ENCODE measurements at regions not wholly inside any gene's neighbourhood (a gene's known extent, or its start where the extent isn't known, plus 50 kb on each side); places are given as distances from the start of the nearest gene placed in this dataset.

DNA sequence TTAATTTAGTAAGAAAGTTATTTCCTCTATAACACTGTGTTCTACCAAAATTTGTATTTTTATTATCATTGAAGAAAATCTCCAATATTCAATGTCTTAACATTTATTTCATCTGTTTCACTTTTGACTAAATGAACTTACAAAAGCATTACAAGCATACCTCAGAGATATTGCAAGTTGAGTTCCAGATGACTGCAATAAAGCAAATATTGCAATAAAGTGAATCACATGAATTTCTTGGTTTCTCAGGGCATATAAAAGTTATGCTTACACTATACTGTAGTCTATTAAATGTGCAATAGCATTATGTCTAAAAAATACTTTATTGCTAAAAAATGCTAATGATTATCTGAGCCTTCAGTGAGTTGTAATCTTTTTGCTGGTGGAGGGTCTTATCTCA is 78.3 kb downstream of the TTC32 start:
- H3K4me3 ChIP-seq (replicated peaks in 1 of 3; ENCODE audit: insufficient read depth in 1 of 3, low read depth in 2 of 3, low read length in 3 of 3): no peak overlapping the region
- H3K9me3 ChIP-seq (ENCODE audit: low read length): no peaks in the 10 kb centered on the region
- no peak overlapping the region for H3K4me2 ChIP-seq (ENCODE audit: low read depth, low read length)
- H3K9ac ChIP-seq (ENCODE audit: insufficient read depth, low read depth, low read length): no peak overlapping the region
- no peaks in the 10 kb centered on the region for H3K79me2 ChIP-seq (ENCODE audit: insufficient read depth, low read length)
- ChIA-PET POLR2A (no interaction called here), CTCF (ENCODE audit: low intra/inter-chr PET ratio, low total read pairs) (no interaction called here)
- no peak for DNase-seq (ENCODE audit: low spot score)
- H4K20me1 ChIP-seq (ENCODE audit: insufficient read depth, low read length): no peaks in the 10 kb centered on the region
- FAIRE-seq: no peak
- no peak overlapping the region for H2AFZ ChIP-seq (ENCODE audit: low read length)
- no TSS peak for BruUV-seq (replicated peaks)
- peaks cover 0 to 3% of the 10 kb centered on the region in 2 experiments; a peak in 1 of 5 replicates for H3K27me3 ChIP-seq (ENCODE audit: control insufficient read depth in 1 of 2, insufficient read depth in 2 of 2, low read length in 2 of 2)
- no peak for ATAC-seq
- intact Hi-C loops (cut with micrococcal nuclease; ENCODE audit: unreplicated experiment) (no loop called here), in situ Hi-C loops (cut with HindIII; ENCODE audit: extremely low pct_ligation_motif_present, low pct_unique_long_range_greater_than_20kb) (no loop called here)
- H3K4me1 ChIP-seq (ENCODE audit: insufficient read depth, low read length): no peaks in the 10 kb centered on the region
- no peak overlapping the region for H3K27ac ChIP-seq (ENCODE audit: extremely low read length, insufficient read depth, low read length)
- TF ChIP-seq, protein P1, sequence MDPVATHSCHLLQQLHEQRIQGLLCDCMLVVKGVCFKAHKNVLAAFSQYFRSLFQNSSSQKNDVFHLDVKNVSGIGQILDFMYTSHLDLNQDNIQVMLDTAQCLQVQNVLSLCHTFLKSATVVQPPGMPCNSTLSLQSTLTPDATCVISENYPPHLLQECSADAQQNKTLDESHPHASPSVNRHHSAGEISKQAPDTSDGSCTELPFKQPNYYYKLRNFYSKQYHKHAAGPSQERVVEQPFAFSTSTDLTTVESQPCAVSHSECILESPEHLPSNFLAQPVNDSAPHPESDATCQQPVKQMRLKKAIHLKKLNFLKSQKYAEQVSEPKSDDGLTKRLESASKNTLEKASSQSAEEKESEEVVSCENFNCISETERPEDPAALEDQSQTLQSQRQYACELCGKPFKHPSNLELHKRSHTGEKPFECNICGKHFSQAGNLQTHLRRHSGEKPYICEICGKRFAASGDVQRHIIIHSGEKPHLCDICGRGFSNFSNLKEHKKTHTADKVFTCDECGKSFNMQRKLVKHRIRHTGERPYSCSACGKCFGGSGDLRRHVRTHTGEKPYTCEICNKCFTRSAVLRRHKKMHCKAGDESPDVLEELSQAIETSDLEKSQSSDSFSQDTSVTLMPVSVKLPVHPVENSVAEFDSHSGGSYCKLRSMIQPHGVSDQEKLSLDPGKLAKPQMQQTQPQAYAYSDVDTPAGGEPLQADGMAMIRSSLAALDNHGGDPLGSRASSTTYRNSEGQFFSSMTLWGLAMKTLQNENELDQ (CRISPR knock-in tag; IDR thresholded peaks at IDR 0.05; ENCODE audit: borderline replicate concordance): no peak
- TF ChIP-seq ZNF263 (CRISPR knock-in tag; IDR thresholded peaks at IDR 0.05): no peak
- TF ChIP-seq RELA (CRISPR knock-in tag; IDR thresholded peaks at IDR 0.05): no peak
- no peak for TF ChIP-seq TAF1 (CRISPR knock-in tag; IDR thresholded peaks at IDR 0.05)
- TF ChIP-seq, protein P2, sequence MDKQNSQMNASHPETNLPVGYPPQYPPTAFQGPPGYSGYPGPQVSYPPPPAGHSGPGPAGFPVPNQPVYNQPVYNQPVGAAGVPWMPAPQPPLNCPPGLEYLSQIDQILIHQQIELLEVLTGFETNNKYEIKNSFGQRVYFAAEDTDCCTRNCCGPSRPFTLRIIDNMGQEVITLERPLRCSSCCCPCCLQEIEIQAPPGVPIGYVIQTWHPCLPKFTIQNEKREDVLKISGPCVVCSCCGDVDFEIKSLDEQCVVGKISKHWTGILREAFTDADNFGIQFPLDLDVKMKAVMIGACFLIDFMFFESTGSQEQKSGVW (CRISPR knock-in tag; IDR thresholded peaks at IDR 0.05; ENCODE audit: borderline replicate concordance): no peak
- no peak for TF ChIP-seq TMF1 (CRISPR knock-in tag; IDR thresholded peaks at IDR 0.05; ENCODE audit: low read depth)
- TF ChIP-seq ZNF496 (CRISPR knock-in tag; IDR thresholded peaks at IDR 0.05; ENCODE audit: insufficient replicate concordance): no peak
- no peak for TF ChIP-seq TP53 (CRISPR knock-in tag; conservative IDR thresholded peaks at IDR 0.05)
- TF ChIP-seq ZNF138 (CRISPR knock-in tag; IDR thresholded peaks at IDR 0.05; ENCODE audit: low read depth): no peak
- TF ChIP-seq WIZ (CRISPR knock-in tag; IDR thresholded peaks at IDR 0.05): no peak
- TF ChIP-seq SP140L (CRISPR knock-in tag; IDR thresholded peaks at IDR 0.05; ENCODE audit: borderline replicate concordance): no peak
- no peak for TF ChIP-seq ZNF468 (CRISPR knock-in tag; IDR thresholded peaks at IDR 0.05)
- TF ChIP-seq, protein P3, sequence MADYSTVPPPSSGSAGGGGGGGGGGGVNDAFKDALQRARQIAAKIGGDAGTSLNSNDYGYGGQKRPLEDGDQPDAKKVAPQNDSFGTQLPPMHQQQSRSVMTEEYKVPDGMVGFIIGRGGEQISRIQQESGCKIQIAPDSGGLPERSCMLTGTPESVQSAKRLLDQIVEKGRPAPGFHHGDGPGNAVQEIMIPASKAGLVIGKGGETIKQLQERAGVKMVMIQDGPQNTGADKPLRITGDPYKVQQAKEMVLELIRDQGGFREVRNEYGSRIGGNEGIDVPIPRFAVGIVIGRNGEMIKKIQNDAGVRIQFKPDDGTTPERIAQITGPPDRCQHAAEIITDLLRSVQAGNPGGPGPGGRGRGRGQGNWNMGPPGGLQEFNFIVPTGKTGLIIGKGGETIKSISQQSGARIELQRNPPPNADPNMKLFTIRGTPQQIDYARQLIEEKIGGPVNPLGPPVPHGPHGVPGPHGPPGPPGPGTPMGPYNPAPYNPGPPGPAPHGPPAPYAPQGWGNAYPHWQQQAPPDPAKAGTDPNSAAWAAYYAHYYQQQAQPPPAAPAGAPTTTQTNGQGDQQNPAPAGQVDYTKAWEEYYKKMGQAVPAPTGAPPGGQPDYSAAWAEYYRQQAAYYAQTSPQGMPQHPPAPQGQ (CRISPR knock-in tag; IDR thresholded peaks at IDR 0.05; ENCODE audit: borderline replicate concordance): no peak
- H3K36me3 ChIP-seq (replicated peaks in 1 of 2; ENCODE audit: control insufficient read depth in 1 of 2, insufficient read depth in 2 of 2, low read length in 2 of 2): no peaks in the 10 kb centered on the region

Measured in HepG2 (cell line).